GM23248 (cell line): ENCODE measurements at regions not wholly inside any gene's neighbourhood (a gene's known extent, or its start where the extent isn't known, plus 50 kb on each side); places are given as distances from the start of the nearest gene placed in this dataset.

ENCODE experiments used
- DNase-seq: peaks from one replicate; pipeline ENCODE4 v3.0.0-alpha.2; 2015
- H2AFZ ChIP-seq: fragments of 200-600 bp; sonication (generic); 2 replicates; pipeline ENCODE4 v1.6.1; 2016; ENCODE audit warnings: antibody characterized with exemption
- H3F3A ChIP-seq: fragments of 200-600 bp; sonication (generic); 2 replicates; pipeline ENCODE4 v1.6.1; 2016; ENCODE audit warnings: mild to moderate bottlenecking, antibody characterized with exemption, mixed run types; ENCODE audit not compliant: insufficient read depth
- H3K27ac ChIP-seq: fragments of 200-600 bp; sonication (generic); 2 replicates; pipeline ENCODE4 v1.5.1; 2016; ENCODE audit warnings: mild to moderate bottlenecking
- H3K27me3 ChIP-seq: fragments of 200-600 bp; sonication (generic); replicated peaks from 2 replicates; pipeline ENCODE4 v1.6.1; 2016; ENCODE audit warnings: mild to moderate bottlenecking; ENCODE audit not compliant: insufficient read depth
- H3K36me3 ChIP-seq: fragments of 200-600 bp; sonication (generic); 2 replicates; pipeline ENCODE4 v1.6.1; 2016; ENCODE audit warnings: low read depth, mild to moderate bottlenecking
- H3K4me1 ChIP-seq: fragments of 200-600 bp; sonication (generic); 2 replicates; pipeline ENCODE4 v1.6.1; 2016; ENCODE audit warnings: mild to moderate bottlenecking; ENCODE audit not compliant: insufficient read depth
- H3K4me2 ChIP-seq: fragments of 200-600 bp; sonication (generic); one replicate; pipeline ENCODE4 v1.6.1; 2016; ENCODE audit warnings: mild to moderate bottlenecking; ENCODE audit not compliant: unreplicated experiment
- H3K4me3 ChIP-seq: fragments of 200-600 bp; sonication (generic); 2 replicates; pipeline ENCODE4 v1.5.1; 2016; ENCODE audit warnings: mild to moderate bottlenecking
- H3K79me2 ChIP-seq: fragments of 200-600 bp; sonication (generic); 2 replicates; pipeline ENCODE4 v1.6.1; 2016; ENCODE audit warnings: mild to moderate bottlenecking; ENCODE audit not compliant: insufficient read depth
- H3K9ac ChIP-seq: fragments of 200-600 bp; sonication (generic); 2 replicates; pipeline ENCODE4 v1.6.1; 2016; ENCODE audit warnings: mild to moderate bottlenecking
- H3K9me2 ChIP-seq: fragments of 200-600 bp; sonication (generic); 2 replicates; pipeline ENCODE4 v1.6.1; 2016; ENCODE audit warnings: mixed run types, mild to moderate bottlenecking, moderate library complexity; ENCODE audit not compliant: insufficient read depth
- H3K9me3 ChIP-seq: fragments of 200-600 bp; sonication (generic); one replicate; pipeline ENCODE4 v1.6.1; 2017; ENCODE audit warnings: low read depth
- H4K20me1 ChIP-seq: fragments of 200-600 bp; sonication (generic); 2 replicates; pipeline ENCODE4 v1.6.0; 2016; ENCODE audit not compliant: insufficient read depth
- EZH2 ChIP-seq: fragments of 200-600 bp; sonication (generic); IDR thresholded peaks from 2 replicates; pipeline ENCODE4 v1.6.1; 2018; ENCODE audit warnings: antibody characterized with exemption, mild to moderate bottlenecking; ENCODE audit not compliant: insufficient read depth, poor library complexity, severe bottlenecking
- EZH2phosphoT487 ChIP-seq: fragments of 200-600 bp; sonication (generic); IDR thresholded peaks from 2 replicates; pipeline ENCODE4 v1.6.1; 2018; ENCODE audit warnings: antibody characterized with exemption, moderate library complexity, mild to moderate bottlenecking, low read depth; ENCODE audit not compliant: insufficient read depth
- WGBS, 2 experiments: methylation state at CpG; one replicate each; pipeline ENCODE4 v1.1.6; 2015 to 2017; ENCODE audit warnings: low lambda C conversion rate in 2 of 2, low coverage in 1 of 2; ENCODE audit errors: missing lambda C conversion rate in 2 of 2; 5-methylcytosine and 5-hydroxymethylcytosine counted together
- in situ Hi-C: fragments of 300-500 bp; cut with MboI; formaldehyde crosslinking; loops from 2 replicates; pipeline ENCODE4 v1.15.0; 2020

DNA sequence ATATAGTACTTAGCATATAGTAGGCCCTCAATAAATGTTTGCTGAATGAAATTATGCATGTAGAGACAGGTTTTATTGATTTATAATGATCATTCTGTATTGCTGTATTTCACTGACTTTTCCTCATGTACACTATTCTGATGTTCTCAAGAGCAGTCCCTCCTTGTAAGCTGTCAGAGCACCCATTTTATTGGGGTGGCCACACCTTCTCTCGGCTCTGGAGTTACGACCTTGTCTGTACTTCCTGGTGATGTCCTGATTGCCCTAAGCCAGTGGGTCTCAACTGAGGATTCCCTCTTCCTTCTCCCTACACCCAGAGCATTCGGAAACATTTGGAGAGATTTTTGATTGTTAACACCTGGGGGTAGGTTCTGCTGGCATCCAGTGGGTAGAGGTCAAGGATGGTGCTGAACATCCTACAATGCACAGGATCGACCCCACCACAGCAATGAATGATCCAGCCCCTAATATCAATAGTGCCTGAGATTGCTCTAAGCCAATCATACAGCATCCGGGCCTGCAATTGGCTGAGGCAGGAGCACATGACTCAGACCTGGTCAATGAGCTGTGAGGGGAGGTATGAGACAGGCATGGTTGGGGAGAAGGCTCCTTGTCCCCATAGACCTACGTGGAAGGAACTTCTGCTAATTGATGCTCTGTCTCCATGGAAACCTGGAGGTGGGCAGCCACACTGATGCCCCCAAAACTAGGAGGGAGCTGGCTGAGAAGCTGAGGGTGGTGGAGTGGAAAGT, 58.8 kb downstream of the CLDN34 start:
- Histone ChIP-seq H3K4me3 (no peak overlapping the region), H3K4me2 (no peak overlapping the region), H2AFZ (no peak overlapping the region), H3K9me2 (no peaks in the 10 kb centered on the region), H3K27ac (no peak overlapping the region), H4K20me1 (no peaks in the 10 kb centered on the region; the same call in none of the 2 replicates), H3K79me2 (peaks cover 79% of the 10 kb centered on the region), H3F3A (no peaks in the 10 kb centered on the region), H3K4me1 (peaks cover 22% of the 10 kb centered on the region), H3K9ac (no peak overlapping the region), H3K27me3 (no peaks in the 10 kb centered on the region), H3K9me3 (no peaks in the 10 kb centered on the region), H3K36me3 (no peaks in the 10 kb centered on the region)
- 97 to 100% methylated on average over 5 to 6 of the region's 6 CpGs for WGBS, 2 experiments
- TF ChIP-seq EZH2 (no peak), EZH2phosphoT487 (no peak)
- in situ Hi-C loops, result no loop called here
- DNase-seq, result no peak

DNA sequence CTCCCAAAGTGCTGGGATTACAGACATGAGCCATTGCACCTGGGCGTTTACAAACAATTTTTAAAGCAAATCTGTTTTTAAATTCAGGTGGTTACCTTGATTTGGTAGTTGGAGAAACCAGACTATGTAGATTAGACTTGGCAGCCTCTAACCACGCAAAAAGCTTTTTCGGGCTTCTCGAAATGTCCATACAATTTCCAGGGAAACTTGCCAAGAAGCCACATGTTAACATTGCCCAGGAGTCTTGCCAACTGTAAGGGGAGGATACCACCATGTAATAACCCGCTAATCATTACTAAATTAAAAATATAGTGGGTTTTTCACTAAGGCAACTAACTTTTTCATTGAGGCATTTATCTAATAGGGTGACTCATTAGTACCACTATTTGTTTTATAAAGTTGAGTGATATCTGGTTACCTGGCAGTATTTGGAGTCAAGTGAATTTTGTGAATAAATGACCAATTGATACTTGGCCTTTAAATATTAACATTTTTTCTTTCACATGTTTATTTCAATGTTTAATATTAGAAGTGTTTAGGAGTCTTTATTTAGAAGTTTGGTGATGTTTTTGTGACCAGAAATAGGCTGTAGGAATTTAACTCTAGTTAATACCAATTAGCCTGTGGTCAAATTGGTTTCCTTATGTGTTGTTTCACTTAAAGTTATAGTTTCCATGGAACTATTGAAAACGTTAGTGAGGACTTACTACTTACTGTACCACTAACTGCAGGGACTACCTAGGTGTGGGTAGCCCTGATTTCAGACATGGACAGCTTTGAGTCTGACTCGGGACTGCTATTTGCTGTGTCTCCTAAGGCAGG, 61.3 kb downstream of the CLDN34 start:
- Histone ChIP-seq H3K9ac (no peak overlapping the region), H3K36me3 (no peaks in the 10 kb centered on the region), H2AFZ (no peak overlapping the region), H3K4me3 (no peak overlapping the region), H3K27me3 (no peaks in the 10 kb centered on the region), H3F3A (no peaks in the 10 kb centered on the region), H4K20me1 (no peaks in the 10 kb centered on the region), H3K27ac (no peak overlapping the region), H3K9me3 (no peaks in the 10 kb centered on the region), H3K9me2 (no peaks in the 10 kb centered on the region), H3K79me2 (peaks cover 80% of the 10 kb centered on the region), H3K4me2 (no peak overlapping the region), H3K4me1 (no peaks in the 10 kb centered on the region)
- in situ Hi-C loops, result no loop called here
- TF ChIP-seq EZH2phosphoT487 (no peak), EZH2 (no peak)
- DNase-seq, result no peak
- 59 to 62% methylated on average over 7 of the region's 7 CpGs for WGBS, 2 experiments

DNA sequence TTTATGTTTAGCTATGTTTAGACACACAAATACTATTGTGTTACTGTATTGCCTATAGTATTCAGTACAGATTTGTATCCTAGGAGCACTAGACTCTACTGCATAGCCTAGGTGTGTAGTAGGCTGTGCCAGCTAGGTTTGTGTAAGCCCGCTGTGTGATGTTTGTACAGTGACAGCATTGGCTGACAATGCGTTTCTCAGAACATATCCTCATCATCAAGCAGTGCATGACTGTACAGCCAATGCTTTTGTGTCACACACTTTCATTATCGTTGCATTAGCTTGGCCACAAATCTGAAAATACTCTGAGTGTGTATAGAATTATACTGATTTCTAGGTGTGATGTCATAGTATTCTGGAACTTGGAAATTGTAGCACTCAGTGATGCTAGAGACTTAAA, 63.4 kb downstream of the CLDN34 start:
- Histone ChIP-seq H3K4me2 (no peak overlapping the region), H3K79me2 (peaks cover 73% of the 10 kb centered on the region), H3K9ac (no peak overlapping the region), H2AFZ (no peak overlapping the region), H3K9me3 (no peaks in the 10 kb centered on the region), H3K27ac (no peak overlapping the region), H3K36me3 (no peaks in the 10 kb centered on the region), H3K9me2 (no peaks in the 10 kb centered on the region), H4K20me1 (no peaks in the 10 kb centered on the region), H3K4me1 (no peaks in the 10 kb centered on the region), H3K4me3 (no peak overlapping the region), H3K27me3 (no peaks in the 10 kb centered on the region), H3F3A (no peaks in the 10 kb centered on the region)
- in situ Hi-C loops, result no loop called here
- TF ChIP-seq EZH2 (no peak), EZH2phosphoT487 (no peak)
- 51 to 63% methylated on average over 3 of the region's 3 CpGs for WGBS, 2 experiments
- peak; percentile 24 for DNase-seq

- Histone ChIP-seq H3K9me3 (no peaks in the 10 kb centered on the region), H3K4me1 (no peaks in the 10 kb centered on the region), H3K4me2 (no peak overlapping the region), H2AFZ (no peak overlapping the region), H3K27me3 (no peaks in the 10 kb centered on the region), H3K27ac (no peak overlapping the region), H3K9me2 (no peaks in the 10 kb centered on the region), H3K9ac (no peak overlapping the region), H4K20me1 (no peaks in the 10 kb centered on the region), H3K4me3 (no peak overlapping the region), H3K79me2 (peaks cover 74% of the 10 kb centered on the region), H3F3A (no peaks in the 10 kb centered on the region), H3K36me3 (no peaks in the 10 kb centered on the region)
- DNase-seq, result no peak
- in situ Hi-C loops, result no loop called here
- 86 to 100% methylated on average over 1 to 6 of the region's 9 CpGs for WGBS, 2 experiments
- TF ChIP-seq EZH2phosphoT487 (no peak), EZH2 (no peak)
These were observed 64.6 kb downstream of the CLDN34 start for GRCh38 chrX:10031746-10032145.
